ENCODE measurements at regions not wholly inside any gene's neighbourhood (a gene's known extent, or its start where the extent isn't known, plus 50 kb on each side); places are given as distances from the start of the nearest gene placed in this dataset.
A peak's percentile ranks its signal among the peaks of the same experiment; 100 is the strongest.

DNA sequence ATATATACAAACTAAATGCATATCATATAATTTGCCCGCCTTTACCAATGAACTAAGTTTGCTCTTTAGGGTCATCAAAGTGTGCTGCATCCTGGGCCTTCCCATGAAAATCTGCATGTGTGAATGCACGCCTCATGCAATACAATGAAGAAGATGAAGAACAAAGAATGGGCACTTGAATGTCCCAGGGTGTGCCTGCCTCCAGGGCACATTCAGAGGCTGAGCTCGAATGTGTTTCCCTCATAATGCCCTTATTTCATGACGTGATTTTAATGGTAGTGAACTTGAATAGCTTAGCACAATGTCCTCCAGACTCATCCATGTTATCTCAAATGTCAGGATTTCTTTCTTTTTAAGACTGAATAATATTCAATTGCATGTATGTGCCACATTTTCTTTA, 824.9 kb downstream of the TNS3 start:
- no peak for DNase-seq (ENCODE audit: low read depth)

DNA sequence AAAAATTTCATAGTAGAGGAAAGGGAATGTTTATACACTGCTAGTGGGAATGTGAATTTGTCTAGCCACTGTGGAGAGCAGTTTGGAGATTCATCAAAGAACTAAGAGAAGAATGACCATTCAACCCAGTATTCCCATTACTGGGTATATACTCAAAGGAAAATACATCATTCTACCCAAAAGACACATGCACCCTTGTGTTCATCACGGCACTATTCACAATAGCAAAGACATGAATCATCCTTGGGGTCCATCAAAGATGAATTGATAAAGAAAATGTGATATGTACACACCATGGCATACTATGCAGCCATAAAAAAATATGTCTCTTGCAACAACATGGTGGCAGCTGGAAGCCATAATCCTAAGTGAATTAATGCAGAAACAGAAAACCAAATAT, 825.7 kb downstream of the TNS3 start:
- DNase-seq (ENCODE audit: low read depth), result no peak

DNA sequence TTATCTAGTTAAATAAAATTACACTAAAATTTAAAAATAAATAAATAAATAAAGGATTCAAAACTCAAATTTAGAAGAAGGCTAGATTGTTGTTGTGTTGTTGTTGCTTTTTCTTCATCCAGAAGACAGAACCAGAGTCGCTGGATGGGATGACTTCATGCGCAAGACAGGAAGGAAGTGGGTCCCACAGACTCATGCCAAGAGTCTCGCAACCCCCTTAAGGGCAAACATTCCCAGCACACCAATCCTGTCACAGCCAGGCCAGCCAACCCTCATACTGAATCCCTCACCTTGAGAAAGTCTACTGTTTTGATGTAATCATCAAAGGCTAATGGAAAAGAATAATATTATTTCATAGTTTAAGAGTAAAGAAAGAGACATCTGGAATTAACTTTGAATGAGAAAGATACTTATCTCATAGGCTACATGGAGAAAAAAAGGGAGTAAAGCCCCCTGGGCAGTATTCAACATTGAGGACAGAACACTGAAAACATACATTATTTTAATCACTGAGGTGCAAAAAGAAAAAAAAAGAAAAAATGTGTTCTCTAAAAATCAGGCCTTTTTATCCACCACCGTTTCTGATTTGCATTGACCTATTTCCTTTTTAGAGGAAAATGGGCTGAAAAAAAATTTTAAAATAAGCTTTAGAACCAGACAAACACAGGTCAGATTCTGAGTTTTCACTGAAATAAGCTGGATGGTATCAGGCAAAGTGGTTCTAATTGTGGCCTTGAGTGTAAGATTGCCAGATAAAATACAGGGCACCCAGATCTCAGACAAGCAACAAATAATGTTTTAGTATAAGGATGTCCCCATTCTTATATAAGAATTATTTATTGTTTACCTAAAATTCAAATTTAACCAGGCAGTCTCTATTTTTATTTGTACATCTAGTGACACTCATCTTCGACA, 826.5 kb downstream of the TNS3 start:
- DNase-seq (ENCODE audit: low read depth), result no peak

DNA sequence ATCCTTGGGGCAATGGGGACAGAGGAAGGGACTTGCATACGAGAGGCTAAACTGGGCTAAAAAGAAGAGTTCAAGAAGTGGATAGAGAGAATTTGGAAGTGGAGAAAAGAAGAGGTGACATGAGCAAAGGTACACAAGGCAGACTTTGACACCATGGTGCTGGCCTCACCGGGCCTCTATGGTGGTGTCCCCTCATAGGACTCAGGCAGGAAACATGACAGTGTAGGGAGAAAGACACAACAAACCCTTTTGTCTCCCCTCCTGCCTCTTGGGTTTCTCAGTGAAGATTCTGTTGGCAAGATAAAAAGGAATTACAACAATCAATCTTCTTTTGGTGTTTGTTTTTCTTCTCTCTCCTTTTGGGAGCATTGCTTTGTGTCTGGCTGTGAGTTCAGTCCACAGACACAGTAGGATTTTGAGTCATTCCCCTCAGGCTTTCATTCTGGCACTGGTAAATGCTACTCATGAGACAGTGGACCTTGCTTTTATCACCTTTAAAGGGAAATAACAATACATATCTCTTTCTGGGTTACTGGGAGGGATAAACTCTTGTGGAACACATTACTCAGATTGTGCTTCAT, 827.7 kb downstream of the TNS3 start:
- peak; percentile 53 for DNase-seq (ENCODE audit: low read depth)

DNA sequence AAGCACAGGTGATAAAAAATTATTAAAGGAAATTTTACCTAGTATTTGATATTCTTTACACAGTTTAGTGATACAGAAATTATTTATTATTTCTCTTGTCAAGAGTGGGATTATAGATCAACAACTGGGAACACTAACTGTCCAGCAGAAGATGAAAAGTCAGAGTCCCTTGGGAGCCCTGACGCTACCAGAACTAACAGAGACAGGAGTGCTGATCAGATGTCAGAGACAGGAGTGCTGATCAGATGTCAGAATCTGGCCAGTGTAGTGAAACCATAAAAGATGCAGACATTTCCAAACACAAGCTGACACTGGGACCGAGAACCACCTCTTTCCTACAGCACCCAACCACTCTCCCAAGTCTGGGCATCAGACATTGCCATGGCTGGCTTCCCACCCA, 828.2 kb downstream of the TNS3 start:
- DNase-seq (ENCODE audit: low read depth), result peak; percentile 43

DNA sequence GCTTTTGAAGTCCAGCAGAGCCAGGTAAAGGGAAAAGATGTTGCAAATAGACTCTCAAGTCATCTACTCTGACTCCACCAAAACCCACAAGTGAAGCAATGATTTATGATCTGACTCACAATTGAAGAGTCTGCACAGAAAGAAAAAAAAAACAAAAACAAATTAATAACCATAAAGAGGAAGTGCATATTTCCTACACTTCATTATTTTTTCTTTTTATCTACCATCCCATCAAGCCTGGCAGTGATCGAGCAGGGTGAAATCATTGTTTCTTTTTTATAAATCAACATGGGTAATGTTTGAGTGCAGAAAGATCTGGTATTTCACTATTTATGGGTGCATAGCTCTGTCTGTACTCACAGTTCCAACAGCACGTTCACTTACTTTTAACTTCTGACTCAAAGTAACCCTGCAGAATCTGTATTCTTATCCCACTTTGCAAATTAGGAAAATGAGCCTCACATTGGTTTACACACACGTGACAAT, 829.0 kb downstream of the TNS3 start:
- DNase-seq (ENCODE audit: low read depth), result peak; percentile 83

DNA sequence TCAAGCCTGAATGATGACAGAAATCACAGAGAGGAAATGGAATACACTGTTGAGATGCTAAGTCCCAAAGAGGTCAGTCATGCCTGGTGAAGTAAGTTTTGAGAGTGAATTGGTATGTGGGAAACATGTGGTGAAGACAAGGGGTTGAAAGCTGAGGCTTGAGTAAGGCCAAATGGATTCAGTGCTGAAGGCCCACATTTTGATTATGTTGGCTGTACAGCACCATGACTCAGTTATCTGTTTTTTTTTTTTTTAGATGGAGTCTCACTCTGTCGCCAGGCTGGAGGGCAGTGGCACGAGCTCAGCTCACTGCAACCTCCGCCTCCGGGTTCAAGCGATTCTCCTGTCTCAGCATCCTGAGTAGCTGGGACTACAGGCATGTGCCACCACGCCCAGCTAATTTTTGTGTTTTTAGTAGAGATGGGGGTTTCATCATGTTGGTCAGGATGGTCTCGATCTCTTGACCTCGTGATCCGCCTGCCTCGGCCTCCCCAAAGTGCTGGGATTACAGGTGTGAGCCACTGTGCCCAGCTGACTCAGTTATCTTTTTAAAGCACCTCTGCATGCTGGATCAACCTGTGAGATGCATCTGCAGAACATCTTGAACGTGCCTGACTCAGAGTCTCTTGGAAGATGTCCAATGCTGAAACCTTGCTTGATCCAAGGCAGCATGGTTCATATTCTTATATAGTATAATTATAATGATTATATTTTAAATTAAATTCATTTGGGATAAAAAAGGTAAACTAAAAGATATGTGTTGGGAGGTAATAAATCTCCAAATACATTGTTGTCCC, 829.8 kb downstream of the TNS3 start:
- DNase-seq (ENCODE audit: low read depth), result peak; percentile 62

DNA sequence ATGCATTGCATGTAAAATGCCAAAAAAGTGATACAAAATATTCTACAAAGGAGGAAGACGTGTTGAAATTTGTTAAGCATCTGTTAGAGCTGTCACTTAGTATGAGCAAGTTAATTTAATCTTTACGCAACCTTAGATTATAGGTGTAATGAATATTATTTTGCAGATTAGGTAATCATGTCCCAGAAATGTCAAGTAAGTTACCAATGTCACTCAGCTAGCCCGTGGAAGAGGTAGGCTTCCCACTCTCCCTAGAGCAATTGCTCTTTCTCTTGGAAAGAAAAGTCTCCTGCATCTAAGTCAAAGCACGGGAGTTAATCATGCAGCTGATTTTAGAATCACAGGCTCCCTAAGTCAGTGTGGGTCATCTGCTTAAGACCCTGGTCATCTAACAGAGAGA, 830.4 kb upstream of the IGFBP3 start:
- no peak for DNase-seq (ENCODE audit: low read depth)

DNA sequence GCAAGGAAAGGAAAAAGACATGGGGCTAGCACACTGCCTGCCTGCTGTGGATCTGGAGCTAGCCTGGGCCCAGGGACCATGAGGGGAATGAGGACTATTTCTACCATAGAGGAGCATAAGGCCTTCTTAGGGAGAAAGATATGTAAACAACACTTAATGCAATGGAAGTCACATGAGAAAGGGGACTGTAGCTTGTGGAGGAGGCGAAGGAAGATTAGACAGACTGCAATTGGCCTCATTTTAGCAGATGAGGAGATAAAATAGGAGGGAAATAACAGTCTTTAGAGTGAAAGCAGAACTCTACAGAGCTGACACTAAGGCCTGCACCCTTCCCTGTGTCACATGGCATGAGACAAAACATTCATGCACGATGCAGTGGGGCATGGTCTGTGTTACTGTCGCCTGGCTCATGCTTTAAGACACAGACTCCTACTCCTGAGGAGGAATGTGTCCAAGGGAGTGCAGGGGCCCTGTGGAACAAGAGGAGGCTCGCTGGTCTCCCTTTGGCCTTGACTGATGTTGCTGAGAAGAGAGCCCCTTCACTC, 829.3 kb upstream of the IGFBP3 start:
- DNase-seq (ENCODE audit: low read depth), result no peak

DNA sequence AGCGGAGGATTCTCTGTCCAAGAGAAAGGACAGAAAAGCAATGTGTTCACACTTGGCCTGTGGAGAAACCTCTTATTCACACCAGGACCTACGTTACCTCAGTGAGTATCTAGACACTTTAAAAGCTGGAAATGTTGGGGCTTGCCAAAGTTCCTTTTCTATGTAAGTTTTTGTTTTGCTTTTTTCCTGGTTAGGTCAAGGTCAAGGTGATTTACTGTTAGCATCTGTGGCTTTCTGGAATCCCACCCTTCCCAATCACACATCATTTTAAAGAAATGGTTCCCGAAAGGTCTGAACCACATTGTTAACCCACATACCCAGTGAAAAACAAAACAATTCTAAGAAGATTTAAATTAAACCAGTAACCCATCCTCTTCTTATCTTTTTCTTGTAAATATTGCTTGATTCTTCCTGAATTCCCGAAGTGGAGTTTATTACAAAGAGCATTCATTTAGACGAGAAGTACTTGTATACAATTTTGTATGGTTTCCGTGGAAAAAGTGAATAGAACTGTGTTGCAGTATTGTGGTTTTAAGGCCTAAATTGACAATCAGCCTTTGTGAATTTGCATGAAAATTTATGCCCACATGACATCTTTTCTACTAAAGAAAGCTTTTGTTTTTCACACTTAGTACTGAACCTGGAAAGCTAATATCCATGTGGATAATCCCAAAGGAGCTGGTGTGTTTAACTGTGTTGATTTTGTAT, 827.0 kb upstream of the IGFBP3 start:
- no peak for DNase-seq (ENCODE audit: low read depth)

DNA sequence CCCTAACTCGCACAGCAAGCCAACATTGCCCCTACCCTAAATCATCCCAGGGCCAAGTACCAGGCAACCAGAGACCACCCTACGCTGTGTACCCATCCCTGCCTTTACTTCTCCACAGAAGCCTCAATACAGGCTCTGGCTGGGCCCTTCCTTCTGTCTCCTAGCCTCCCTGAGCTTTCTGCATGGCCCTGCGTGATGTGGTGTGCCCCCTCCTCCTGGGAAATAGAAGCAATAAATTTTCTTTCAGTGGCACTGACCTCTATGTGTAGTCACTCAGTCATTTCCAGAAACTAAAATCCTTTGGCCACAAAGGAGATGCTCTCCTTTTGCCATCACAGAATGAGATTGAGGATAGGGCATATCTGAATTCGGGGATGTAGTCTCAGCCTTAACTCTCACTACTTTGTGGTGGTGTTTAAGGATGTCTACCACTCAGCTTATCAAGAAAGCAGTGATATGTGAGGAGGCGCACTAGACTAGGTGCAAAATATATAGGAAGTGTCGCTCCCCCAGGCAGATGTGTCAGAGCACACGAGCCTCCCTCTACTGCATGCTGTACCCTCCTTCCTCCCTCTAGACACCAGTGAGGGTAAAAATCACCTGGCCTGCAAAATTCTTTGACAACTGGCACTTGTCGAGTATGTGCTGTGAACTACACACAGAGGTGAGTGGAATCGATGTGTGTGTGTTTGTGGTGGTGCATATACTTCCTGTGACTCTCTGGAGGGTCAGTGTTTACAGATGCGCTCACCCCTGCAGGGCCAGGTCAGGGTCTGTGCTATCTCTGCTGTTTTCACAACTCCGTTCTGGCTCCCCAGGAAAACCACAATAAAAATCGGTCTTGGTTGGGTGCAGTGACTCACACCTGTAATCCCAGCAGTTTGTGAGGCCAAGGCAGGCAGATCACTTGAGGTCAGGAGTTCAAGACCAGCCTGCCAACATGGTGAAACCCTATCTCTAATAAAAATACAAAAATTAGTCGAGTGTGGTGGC, 825.9 kb upstream of the IGFBP3 start:
- peak; percentile 59 for DNase-seq (ENCODE audit: low read depth)

DNA sequence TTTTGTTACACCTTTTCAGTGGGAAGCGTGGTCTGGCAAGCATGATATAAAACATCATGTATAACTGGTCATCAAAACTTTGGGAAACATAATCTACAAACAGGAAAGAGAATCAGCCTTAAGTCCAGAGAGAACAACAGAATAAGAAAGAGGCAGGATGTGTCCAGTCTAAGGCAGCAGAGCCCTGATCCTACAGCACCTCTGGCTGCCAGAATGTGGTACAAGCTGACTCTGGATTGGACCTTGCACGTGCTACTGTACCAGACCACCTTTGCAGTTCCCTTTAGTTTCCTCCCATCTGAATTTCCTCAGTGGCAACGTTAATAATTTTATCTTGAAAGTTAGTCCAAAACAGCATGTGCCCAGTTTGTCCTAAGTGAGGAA, 824.6 kb upstream of the IGFBP3 start:
- DNase-seq (ENCODE audit: low read depth), result peak; percentile 30

DNA sequence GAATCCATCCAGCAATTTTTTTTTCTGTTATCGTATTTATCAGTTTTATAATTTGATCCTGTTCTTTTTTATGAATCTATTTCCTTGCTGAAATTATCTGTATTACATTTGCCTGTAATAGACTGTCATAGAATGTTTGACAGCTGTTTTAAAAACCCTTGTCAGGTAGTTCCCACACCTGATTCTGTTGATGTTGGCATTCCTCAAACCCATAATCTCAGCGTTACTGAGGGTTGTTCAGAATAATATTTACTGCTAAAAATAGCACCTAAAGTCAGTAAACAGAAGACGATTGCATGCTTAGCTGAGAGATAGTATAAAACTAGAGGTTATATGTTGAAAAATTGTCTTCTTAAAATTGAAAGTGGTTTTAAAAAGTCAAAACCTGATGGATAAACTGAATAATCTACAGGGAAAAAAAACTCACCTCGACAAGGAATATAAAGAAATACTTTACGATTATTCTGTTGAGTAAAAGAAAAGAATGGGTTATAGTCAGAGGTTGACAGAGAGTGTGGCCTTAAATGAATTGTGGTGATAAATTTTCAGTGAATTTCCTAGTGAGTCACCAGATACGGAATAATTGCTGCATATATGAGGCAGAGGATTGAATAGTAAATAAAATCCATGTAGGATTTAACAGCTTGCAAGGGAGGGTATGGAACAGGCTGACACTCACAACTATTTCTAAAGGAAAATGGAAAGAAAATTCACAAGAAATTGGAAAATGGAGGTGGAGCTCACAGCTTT, 824.1 kb upstream of the IGFBP3 start:
- DNase-seq (ENCODE audit: low read depth), result no peak

DNA sequence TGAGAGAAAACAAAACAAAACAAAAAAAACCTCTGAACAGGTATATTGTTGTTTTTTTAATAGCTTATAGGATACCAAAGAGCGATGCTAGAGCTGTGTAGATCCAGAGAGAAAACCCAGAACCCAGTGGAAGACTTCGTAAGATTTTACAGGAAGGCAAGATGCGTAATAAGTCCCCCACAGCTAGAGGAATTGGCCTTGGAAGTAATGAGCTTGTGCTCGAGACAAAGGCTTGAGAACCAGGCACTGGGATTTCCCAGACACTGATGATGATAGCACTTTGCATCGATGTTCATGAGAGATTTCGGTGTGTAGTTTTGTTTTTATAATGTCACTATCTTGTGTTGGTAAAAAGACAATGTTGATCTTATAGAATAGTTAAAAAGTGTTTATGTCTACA, 821.5 kb upstream of the IGFBP3 start:
- no peak for DNase-seq (ENCODE audit: low read depth)

DNA sequence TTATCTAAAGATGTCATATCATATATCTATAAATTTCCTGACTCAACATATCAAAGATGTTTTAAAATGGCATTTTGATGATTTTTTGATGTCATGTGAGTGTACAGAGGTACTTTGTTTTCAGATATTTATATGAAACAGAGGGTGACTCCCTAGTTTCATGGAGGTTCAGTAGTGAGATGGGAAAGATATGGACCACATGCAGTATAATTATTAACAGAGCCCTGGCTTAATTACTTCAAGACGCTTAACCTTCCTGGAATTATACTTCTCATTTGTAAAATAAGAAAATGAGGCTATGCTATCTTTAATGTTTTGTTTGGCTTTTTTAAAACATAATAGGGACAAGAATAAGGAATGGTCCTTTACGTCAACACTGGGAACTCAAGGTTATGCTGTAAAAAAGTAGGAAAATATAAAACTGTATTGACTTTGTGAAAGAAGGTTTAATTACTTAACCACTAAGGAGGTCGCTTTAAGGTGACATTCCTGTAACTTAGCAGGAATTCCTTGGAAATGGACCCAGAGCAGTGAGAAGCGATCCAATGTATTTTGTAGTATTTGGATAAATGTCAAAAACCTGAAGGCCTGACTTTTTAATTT, 821.0 kb upstream of the IGFBP3 start:
- no peak for DNase-seq (ENCODE audit: low read depth)

DNA sequence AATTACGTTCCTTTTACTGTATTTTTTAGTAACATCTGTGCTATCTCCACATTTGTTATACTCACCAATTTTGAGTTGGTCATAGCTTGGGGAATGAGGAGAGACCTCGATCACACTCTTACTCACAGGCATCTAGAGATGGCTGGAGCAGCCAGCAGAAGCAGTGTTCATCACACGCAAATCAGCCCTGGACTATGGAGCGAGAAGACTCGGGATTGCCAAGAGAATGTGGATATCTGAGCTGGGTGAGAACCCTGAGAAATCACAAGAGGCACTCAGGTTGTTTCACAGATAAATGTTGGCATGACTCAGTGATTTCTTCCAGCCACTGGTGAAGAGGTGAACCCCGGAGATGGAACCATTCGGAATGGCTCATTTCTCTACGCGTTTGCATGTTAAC, 820.1 kb upstream of the IGFBP3 start:
- no peak for DNase-seq (ENCODE audit: low read depth)

DNA sequence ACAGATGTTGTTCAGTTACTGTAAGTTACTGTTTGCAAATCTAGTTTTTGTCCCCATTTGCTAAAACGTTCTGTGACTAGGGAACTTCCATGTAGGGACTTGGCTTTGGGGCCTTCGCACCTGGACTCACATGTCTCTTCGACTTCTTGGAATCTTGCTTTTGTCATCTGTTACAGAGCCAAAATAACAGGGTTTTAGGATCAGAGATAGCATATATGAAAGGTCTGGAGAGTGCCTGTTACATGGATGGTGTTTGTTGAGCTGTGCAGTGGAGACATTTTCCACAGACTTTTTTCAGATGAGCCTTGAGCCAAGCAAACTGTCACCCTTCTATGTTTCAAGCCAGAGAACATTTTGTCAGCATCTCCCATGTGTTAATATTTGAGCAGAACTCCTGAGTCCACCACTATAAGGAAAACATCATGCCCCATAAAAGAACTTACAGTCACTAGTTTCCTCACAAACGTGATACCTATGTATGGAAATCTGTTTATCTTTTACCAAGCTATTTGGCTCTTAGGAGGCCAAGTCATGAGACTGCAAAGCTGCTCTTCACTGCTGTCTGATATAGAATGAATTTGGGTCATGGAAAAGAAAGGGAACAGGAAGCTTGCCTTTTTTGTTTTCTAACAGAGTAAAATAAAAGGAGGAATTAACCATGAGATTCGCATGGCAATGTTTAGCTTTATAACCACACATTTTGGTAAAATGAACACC, 818.6 kb upstream of the IGFBP3 start:
- no peak for DNase-seq (ENCODE audit: low read depth)

DNA sequence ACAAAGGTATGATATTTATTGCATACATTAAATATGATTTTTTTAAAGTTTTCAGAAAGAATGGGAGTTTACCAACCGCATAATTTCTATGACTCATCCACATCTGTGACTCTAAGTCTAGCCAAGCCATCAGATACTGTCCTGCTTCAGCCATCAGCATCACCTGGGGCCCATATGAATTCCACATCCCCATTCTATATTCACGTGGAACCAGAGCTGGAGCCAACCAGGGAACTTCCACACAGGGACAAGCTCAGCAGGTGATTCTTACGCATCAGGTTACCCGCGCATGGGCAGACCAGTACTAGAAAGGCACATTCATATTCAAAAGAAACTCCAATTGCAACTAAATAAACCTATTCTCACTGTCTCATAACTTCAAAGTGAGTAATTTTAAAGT, 817.7 kb upstream of the IGFBP3 start:
- DNase-seq (ENCODE audit: low read depth), result no peak
